ENCODE measurements at regions not wholly inside any gene's neighbourhood (a gene's known extent, or its start where the extent isn't known, plus 50 kb on each side); places are given as distances from the start of the nearest gene placed in this dataset.

DNA sequence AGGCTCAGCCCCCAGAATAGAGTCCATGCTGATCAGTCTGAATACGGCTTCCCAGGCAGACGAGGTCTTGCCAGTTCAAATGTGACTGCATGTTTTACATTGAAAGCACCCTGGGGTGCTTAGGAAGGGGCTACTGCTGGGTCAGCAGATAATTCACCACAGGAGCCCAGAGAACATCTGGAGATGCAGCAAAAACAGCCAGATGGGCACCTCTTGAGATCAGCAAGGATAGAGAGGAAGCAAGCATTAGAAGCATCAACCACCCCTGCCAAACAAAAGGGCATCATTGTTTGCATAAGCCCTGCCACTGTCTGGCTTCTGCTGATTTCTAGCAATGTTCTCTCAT lies 403.1 kb downstream of the RRAGC start:
- no peak for DNase-seq (ENCODE audit: low read depth)

DNA sequence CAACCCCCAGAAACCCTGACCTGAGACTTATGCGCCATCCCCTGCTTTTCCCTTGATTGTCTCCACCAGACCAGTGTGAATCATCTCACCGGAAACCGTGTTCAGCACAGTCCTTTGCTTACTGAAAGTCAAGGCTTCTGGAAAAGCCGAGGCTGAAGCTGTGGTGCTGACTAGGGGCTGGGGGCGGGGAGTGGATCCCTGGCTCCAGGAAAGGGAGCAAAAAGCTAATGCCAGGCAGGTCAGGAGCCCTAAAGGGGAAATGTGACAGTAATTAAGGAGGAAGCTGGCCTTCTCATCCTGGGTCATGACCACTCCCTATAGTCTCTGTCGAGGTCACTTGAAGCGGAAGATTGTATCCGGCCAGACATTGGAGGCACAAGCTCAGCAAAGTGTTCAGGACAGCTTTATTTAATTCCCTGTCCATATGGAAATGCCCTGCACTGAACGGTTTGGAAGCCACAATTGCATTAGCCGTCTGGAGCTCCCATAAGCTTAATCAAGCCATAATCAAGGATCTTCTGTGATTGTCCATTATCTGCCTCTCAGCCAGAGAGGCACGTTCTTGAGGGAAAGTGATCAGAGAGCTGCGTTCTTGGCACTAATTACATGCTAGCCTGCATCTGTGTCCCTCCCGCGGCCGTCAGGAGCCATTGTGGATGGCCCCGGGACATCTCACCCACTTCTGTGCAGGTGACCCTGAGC lies 403.6 kb downstream of the RRAGC start:
- no peak for DNase-seq (ENCODE audit: low read depth)

DNA sequence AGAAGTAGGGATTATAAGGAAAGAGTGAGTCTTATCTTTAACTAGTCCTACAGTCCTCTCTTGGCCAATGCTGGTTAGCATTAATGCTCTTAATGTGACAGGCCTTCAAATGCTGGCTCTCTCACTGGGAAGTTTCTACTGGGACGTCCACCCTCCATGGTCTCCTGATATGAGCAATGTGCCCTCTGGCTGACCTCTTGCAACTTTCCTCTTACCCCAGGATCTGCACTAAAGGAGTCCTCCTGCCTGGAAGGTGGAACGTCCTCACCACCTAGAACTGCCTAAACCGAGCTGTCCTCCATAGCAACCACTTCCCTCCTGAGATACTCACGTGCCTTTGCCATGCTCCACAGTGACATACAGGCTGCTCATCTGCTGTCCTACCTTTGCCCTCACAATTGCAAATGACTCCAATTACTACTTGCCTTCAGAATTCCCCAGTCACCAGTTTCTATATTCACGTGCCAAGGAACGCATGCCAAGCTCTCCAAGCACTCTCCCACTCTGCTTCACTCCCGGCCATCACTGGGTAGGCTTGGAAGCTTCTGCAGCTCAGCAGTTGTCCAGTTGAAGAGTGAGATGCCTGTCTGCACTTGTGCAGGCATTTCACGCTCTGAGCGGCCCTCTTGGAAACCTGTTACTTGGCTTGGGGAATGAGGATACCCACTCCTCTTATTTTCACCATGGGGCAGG lies 404.7 kb downstream of the RRAGC start:
- no peak for DNase-seq (ENCODE audit: low read depth)

DNA sequence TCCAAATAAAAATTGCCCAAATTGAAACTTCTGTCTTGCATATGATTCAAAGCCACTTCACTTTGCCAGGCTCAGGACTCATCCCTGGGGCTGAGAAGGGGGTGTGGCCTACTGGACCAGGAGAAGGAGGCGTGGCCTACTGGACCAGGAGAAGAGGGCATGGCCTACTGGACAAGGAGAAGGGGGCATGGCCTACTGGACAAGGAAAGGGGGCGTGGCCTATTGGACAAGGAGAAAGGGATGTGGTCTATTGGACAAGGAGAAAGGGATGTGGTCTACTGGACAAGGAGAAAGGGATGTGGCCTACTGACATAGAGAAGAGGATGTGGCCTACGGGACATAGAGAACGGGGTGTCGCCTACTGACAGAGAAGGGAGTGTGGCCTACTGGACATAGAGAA lies 405.3 kb downstream of the RRAGC start:
- no peak for DNase-seq (ENCODE audit: low read depth)

DNA sequence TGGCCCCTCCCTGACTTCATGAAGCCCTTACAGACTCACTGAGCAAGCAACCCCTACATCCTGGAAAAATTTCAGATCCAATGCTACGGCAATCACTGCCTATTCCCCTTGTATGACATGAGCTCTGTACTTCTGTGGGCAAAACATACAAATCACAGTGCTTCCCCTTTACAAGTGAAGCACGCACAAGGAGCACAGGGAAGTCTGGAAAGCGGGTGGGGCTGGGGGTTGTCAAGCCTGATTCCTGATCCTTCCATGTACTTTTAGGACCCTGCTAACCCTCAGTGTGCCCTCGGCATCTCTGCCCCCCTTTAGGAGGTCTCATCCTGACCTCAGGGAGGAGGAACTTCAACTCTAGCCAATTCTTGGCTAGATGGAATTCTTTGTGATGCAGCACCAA lies 405.7 kb upstream of the POU3F1 start:
- DNase-seq (ENCODE audit: low read depth), result no peak

DNA sequence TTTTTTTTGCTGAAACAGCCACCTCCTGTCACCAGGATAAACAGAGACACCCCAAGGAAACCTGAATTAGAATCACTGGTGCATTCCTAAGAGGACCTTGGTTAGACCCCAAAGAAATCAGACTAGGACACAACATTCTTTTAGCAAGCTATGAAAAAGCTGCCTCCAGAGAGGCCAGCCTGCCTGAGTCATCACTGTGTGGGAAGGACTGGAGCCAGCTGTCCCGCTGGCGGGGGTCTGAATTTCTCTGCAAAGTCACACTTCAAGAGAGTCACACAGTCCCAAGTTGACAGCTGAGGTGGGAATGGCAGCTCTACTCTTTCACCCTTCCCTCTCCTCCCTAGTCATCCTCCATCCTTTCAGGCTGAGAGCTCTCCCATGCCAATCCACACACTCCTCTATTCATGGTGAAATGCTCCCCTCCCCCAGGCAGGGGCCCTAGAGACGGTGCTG lies 405.0 kb upstream of the POU3F1 start:
- no peak for DNase-seq (ENCODE audit: low read depth)

DNA sequence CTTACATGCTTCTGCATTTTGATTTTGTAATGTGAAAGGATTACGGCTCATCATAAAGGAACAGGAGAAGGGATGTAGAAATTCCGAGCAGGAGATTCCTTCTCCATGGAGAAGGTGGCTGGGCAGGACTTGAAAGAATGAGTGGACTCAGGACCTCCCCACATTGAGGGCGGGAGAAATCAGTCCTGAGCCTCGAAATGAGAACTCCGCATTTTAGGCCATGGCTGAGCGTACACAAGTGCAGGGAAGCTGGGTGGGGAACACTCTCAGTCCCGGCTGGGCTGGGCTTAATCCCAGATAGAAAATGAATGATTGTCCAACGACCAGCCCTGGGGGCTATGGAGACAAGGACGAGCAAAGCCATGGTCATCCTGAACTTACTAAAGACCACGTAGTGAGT lies 402.3 kb upstream of the POU3F1 start:
- no peak for DNase-seq (ENCODE audit: low read depth)

DNA sequence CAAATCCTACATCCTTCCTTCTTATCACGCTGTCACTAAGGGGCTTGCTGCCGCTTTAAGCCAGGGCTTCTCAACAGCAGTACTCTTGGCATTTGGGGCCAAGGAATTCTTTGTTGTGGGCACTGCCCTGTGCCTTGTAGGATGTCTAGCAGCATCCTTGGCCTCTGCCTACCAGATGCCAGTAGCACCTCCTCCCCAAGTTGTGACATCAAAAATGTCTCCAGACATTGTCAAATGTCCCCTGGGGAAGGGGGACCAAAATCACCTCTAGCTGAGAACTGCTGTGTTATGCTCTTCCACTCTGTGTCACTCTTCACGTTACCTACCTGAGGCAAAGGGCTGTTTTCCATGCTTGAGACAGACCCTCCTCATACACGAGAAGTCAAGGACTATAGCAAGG lies 400.3 kb upstream of the POU3F1 start:
- DNase-seq (ENCODE audit: low read depth), result no peak

DNA sequence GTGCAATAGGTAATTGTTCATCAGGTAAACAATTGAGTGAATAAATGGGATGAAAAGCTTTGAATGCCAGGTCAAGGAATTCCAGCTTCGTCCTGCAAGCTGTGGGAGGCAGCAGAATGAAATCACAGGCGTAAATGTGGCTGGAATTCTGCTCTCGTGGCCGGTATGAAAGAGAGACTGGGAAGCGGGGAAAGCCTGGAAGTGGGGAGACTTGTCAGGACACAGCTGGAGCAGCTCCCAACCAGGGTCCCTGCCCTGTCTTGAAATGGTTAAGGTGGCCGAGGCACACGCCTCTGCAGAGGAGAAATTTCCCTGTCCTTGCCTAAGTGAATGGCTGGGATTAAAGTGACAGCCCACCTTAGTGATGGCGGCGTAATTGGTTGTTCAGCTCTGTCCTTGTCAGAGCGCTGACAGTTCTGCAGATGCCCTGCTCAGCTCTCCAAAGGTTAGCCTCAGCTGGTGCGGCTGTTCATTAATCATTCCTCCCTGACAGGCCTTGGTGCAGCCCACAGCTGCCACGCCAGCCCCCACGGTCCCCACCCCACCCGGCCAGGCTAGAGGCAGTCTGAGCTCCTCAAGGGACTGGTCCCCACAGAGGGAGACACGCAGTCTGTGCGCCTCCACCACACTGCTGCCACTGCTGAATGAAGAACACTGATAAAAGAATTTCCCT lies 398.3 kb upstream of the POU3F1 start:
- DNase-seq (ENCODE audit: low read depth), result no peak

DNA sequence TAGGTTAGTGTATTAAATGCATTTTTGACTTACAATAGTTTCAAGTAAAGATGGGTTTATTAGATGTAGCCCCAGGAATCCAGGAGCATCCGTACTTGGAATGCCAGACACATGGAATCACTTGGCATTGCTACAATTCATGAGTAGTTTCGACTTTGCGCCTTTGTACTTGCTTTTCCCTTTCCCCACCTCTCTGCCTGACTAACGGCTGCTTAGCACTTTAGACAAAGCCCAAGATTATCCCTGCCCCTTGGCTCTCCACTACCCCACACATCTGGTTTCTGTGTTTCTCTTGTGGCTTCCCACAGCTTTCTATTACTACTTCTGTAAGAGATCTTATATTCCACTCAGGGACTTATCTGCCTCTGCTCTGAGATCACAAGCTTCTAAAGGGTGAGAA lies 397.7 kb upstream of the POU3F1 start:
- DNase-seq (ENCODE audit: low read depth), result no peak

DNA sequence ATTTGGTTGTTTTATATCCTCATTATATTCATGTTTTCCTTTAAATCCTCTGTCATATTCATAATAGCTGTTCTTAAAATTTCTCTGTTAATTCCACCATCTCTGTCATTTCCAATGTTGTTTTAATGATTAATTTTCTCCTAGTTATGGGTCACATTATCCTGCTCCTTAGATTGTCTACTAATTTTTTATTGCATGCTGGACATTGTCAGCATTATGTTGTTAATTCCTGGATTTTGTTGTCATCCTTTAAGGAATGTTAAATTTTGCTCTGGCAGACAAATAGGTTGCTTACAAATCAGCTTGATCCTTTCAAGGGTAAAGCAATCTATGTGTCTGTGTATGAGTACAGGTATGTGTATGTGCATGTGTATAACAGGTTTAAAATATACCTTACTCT lies 393.8 kb upstream of the POU3F1 start:
- no peak for DNase-seq (ENCODE audit: low read depth)

DNA sequence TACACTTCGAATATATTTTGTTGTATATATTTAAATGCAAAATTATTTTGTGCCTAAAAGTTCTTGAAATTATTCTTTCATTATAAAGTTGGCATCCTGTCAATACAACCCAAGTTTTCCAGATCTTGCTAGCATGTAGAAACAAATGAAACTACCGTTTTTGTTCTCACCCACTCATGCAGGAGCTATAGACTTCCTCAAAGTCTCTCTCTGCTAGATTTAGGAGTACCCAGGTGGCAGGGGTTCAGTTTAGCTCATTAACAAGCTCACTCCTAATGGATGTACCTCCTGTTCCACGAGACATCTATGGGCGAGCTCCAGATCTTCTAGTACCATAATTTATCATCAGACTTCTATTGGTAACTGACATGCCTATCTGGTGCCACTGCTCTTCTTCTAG lies 390.2 kb upstream of the POU3F1 start:
- DNase-seq (ENCODE audit: low read depth), result no peak

DNA sequence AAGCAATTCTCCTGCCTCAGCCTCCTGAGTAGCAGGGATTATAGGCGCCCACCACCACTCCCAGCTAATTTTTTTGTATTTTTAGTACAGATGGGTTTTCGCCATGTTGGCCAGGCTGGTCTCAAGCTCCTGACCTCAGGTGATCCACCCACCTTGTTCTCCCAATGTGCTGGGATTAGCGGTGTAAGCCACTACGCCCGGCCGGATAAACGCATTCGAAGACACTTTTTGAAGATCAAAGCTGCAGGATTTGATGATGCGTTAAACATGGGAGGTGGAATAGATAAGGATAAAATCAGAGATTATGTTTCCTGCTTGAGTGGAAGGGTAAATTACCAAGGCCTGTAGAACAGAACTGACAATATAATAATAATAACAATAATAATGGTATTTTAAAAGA lies 389.4 kb upstream of the POU3F1 start:
- DNase-seq (ENCODE audit: low read depth), result no peak

DNA sequence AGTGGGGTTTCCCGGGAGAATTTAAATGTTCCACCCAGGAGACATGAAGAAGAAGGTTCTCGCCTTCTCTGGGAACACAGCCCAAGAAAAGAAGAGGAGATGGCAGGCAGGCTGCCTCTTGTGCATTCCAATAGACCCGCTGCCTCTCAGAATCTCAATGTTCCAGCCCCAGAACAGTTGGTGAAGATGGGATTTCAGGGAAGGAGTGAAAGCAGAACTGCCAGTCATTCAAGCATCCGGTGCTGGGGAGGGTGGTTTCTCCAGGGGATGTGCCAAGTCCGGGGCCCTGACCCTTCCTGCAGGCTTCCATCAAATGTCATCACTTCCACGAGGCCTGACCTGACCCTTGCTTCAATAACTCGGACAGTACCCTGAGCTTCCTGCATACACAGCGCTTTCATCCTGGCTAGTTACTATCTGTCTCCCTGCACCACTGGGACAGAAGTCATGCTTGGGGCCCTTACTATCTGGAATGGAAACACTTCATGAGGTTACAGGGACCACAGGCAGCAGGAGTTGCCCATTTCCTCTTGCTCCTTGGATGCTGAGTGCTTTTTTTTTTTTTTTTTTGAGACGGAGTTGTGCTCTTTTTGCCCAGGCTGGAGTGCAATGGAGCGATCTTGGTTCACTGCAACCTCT lies 386.6 kb upstream of the POU3F1 start:
- DNase-seq (ENCODE audit: low read depth), result no peak

DNA sequence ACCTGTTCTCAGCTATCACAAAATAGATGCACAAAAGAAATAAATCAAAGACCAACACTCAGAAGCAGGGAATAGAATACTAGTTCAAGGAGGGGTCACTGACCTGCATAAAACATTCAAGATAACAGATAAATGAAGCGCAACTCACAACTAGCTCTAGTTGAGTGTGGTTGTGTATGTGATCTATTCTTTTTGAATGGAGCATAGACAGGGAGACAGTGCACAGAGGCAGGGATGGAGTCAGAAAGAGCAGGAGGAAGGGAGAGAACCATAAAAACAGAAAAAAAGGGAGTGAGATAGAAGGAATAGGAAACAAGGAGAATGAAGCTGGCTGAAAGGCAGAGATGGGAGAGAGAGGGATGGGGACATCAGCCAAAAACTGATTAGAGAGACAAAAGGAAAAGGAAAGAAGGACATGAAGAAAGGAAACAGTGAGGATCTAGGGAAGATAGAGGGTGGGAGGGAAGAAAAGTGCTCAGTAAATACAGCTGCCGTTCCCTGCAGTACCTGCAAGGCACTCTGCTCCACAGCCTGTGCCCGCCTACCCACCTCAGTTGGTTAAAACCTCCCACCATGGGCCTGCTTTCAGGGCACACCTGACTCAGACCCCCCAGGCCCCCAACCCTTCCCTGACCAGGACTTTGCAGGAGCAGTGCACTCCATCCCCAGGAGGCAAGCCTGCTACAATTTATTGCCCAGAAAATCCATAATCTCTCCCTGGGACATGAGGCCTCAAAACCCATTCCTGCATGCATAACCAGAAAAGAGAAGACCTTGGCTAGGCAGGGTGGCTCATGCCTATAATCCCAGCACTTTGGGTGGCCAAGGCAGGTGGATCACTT lies 385.2 kb upstream of the POU3F1 start:
- DNase-seq (ENCODE audit: low read depth), result no peak

DNA sequence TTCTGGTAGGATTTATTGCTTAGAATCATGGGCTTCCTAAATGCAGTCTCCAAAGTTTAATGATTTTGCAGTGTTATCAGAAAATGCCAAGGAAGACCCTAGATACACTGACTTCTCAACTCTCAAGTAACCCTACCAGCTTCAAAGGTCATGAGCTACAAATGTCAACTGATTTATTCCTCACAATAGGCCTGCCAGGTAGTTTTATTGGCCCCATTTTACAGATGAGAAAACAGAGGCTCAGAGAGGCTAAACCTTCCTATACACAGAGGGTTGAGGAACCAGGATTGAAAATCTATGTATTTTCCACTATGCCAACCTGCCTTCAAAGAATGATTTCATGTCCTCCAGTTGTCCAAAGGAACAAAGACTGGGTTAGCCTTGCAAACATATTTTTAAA lies 384.4 kb upstream of the POU3F1 start:
- DNase-seq (ENCODE audit: low read depth), result no peak

DNA sequence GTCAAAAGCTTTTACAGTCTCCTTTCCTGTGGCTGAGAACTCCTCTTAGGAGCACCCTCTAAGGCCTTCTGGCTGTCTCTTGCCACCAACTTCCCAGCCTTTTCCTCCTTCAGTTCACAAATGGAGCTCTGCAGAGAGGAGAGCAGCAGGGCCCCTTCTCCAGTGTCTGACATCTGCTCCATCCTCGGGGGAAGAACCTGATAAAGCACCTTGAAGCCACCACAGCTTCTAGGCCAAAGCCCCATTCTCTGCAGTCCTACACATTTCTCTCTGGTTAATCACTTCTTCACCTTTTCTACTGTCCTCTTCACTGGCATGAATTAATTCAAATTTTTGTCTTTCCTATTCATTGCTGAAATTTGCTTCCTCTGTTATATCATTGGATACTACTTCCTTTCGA lies 378.1 kb upstream of the POU3F1 start:
- DNase-seq (ENCODE audit: low read depth), result no peak

DNA sequence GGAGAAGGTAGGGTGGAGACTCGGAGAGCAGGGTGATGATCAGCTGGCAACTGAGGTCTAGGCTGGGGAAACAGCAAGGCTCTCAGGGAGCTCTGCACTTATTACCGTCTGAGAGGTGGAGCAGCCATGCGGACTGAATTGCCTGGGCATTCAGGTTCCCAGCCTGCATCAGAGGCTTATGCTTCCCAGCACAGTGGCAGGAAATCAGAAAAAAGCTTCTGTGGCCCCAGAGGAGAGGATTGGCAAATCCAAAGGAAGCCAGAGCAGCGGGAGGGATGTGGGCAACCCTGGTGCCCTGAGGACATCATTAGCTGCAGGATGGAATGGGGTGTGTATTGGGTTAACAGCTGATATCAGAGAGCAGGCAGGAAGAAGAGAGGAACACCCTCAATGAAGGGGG lies 374.1 kb upstream of the POU3F1 start:
- no peak for DNase-seq (ENCODE audit: low read depth)

DNA sequence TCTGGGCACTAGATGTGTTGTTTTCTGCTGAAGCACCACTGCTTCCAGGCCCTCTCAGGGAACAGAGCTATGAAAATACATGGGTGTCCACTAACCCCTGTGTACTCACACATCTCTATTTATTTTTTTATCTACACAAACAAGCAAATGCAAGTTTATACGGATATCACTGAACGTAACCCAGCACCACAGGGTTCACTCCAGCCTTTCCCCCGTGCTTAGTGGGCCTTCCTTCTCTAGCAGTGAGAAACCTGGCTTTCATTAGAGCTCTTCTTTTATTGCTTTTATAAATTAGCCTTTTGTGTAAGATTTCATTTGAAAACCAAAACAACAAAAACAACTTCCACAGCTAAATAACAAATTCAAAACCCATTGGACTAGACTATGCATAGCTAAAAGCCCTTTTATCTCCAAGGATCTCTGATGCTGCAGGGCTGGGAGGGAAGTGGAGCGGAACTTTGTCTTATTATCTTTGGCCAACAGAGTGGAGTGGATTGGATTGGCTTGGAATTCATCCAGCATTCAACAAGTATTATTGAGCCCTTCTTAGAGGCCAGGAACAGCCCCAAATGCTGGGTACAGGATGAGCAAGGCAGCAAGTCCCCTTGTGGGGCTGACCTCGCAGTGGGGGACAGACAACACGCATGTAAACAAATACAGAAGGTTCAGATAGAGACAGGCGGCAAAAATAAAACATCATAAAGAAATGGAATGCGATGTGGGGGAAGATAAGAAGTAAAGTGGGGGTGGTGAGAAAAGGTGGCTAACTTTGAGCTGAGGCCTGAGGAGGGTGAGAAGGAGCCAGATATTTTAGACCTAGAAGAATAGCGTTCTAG lies 371.8 kb upstream of the POU3F1 start:
- DNase-seq (ENCODE audit: low read depth), result no peak

DNA sequence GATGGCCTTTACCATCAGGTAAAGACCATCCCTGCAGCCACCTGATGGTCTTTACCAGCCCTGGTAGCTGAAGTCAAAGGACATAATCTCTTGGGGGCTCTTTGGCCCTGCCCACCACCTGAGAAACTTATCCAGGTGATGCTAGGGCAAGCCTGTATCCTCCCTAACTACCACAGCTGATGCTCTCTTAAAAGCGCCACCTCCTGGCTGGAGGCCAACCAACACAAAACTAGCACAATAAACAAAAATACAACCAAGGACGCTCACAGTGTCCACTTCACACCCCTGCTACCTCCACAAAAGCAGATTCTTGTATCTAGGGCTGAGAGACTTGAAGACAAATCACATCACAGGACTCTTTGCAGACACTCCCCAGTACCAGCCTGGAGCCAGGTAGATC lies 357.1 kb upstream of the POU3F1 start:
- no peak for DNase-seq (ENCODE audit: low read depth)

DNA sequence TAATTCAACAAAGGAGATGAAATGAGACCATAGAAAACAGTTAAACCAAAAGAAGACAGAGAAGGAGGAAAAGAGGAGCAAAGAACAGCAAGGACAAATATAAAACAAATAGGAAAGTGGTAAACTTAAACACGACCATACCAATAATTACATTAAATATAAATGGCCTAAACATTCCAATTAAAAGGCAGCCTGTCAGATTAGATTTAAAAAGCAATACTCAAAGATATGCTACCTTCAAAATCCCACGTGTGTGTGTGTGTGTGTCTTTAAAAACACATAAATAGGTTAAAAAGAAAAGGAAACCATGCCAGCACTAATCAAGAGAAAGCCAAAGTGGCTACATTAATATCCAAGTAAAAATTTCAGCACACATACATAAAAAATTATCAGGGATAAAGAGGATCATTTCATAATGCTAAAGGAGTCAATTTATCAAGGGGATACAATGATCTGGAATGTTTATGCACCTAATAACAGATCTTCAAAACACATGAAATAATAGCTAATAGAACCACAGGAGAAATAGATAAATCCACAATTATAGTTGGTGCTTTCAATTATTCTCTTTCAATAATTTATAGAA lies 355.7 kb upstream of the POU3F1 start:
- DNase-seq (ENCODE audit: low read depth), result no peak

Measured in activated T-cell treated with anti-CD3 and anti-CD28 coated beads for 48 hours (primary cell).